ENCODE measurements at regions not wholly inside any gene's neighbourhood (a gene's known extent, or its start where the extent isn't known, plus 50 kb on each side); places are given as distances from the start of the nearest gene placed in this dataset.

GRCh38 chr21:38735626-38736206 lies 70.0 kb upstream of the ETS2 start:
- no peak for DNase-seq (ENCODE audit: extremely low read depth in 1 of 2, low read depth in 1 of 2)

GRCh38 chr21:38740090-38740489 lies 65.6 kb upstream of the ETS2 start:
- no peak for DNase-seq (ENCODE audit: extremely low read depth in 1 of 2, low read depth in 1 of 2)

DNA sequence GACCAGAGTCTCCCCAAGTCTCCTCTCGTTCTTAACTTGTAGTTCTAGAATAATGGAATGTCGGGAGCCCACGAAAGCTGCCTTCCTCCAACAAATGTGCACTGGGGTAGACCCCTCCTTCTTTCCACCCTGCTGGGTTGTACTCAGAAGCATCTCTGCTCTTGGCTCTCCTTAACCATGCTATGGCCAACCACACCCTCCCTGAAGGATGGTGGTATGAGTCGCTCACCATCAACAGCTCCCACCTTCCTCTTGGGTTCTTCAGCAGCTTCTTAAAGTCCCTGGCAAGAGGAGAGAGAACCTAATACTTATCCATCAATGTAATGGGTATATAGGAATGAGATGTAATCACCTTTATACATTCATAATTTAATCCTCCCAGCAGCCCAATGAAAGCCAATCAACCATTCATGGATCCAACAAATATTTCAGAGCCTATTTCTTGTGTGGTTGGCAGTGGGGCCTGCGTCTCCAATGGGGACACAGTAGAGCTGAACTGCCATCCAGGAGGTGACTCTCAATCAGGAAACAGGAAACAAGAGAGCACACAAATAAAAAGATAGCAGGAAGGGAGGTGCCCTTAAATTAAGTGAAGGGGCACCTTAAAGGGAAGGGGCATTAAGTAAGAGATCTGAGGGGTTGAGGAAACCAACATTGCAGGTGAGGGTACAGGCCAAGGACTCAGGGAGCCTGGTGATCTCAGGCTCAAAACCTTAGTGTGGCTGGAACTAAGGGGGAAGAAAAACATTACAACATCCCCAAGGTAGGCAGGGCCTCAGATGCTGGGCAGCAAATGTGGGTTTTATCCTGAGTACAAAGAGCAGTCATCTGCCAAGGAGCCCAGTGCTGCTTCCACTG lies 64.4 kb upstream of the ETS2 start:
- DNase-seq (ENCODE audit: extremely low read depth in 1 of 2, low read depth in 1 of 2): no peak

DNA sequence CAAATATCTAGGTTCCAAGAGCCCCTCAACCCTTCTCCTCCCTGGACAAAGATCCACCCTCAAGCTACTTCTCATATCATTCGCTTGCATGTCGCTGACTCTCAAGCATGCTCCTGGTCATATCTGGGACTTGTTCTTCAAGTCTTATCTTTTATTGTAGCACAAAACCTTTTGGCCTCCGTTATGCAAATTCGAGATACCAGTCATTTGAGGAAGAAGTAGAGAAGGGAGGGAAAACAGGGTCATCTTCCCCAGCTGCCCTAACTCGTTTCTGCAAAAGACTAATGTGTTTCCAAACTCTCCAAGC lies 63.8 kb upstream of the ETS2 start:
- no peak for DNase-seq (ENCODE audit: extremely low read depth in 1 of 2, low read depth in 1 of 2)

- DNase-seq (ENCODE audit: extremely low read depth in 1 of 2, low read depth in 1 of 2): no peak
Measured at GRCh38 chr21:38742580-38743260, 63.0 kb upstream of the ETS2 start.

DNA sequence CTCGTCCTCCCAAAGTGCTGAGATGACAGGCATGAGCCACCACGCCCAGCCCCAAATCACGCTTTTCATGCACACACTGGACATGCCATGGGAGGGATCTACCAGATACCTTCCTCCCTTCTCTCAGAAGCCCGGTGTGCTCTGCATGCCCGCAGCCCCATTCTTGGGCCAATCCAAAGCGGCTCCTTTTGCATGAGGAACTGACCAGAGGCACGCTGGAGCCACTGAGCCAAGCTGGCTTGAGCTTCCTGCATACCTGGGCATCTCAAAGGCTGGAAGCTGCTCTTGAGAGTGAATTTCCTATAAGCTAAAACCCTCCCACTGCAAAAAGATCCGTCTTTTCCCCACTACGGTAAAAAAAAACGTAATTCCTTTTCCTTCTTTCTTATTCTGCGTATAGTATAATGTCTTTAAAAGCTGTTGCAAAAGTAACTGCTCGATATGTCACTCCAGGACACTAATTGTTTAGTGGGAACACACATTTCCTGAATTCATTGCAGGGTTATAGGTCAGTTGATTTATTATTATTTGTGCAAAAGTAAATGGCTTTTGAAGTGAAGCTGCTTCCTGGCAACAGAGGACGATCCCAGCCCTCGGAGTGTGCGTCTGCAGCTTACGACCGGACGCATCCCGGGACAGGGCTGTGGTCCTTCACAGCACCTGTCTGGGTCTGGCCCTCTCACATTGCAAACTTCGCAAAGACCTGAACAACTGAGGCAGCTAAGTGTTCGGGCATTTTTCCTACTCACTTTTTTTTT lies 61.8 kb upstream of the ETS2 start:
- no peak for DNase-seq (ENCODE audit: extremely low read depth in 1 of 2, low read depth in 1 of 2)

DNA sequence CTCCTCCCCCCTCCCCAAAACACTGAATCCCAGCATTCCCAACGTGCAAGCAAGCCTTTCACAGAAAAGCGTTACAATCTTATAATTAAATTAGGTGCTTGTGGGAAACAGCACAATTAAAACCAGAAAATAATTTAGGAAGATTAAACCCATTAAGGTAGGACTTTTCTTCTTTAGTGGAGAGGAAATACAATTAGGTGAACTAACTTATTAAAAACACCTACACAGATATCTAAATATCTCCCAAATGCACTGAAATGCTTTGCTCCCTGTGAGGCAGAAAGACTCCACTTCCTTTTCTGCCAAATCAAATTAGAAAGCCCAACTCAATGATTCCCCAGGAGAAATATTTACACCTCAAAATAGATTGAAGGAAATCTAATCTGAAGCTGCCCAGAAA lies 60.9 kb upstream of the ETS2 start:
- DNase-seq (ENCODE audit: extremely low read depth in 1 of 2, low read depth in 1 of 2): no peak

DNA sequence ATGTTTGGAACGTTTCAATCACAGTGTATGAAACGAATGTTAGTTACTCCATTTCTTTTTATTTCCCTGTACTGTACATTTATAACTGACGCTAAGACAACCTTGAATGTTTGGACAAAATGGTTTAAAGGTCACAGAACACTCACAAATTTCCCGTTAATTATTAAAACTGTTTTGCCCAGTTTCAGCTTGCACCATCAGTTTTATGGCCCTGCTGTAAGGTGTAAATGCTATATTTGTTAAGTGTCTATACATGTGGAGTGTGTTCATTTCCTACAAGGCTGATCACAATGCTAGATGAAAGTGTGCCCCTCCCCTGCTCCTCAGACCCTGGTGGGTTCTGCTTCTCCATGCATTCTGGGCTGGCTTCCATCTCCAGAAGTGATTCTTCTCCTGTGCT lies 57.9 kb upstream of the ETS2 start:
- no peak for DNase-seq (ENCODE audit: extremely low read depth in 1 of 2, low read depth in 1 of 2)

DNA sequence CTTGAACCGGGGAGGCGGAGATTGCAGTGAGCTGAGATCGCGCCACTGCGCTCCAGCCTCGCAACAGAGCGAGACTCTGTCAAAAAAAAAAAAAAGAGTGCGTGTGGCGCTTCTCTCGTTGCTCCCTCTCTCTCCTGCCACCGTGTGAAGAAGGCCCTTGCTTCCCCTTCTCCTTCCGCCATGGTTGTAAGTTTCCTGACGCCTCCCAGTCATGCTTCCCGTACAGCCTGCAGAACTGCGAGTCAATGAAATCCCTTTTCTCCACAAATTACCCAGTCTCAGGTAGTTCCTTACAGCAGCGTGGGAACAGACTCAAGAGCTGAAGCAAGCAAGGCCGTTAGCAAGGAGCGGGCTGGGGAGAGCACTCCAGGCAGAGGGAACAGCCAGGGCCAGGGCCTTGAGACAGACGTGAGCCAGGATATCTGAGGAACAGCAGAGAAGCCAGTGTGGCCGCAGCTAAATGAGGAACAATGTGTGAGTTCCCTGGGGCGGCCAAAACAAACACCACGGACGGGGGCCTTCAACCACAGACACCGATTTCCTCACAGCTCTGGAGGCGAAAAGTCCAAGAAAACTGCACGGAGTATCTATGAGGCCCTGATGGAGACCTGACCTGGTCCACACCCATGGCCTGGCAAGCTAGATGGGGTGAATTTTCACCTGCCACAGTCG lies 54.2 kb upstream of the ETS2 start:
- no peak for DNase-seq (ENCODE audit: extremely low read depth in 1 of 2, low read depth in 1 of 2)

- DNase-seq (ENCODE audit: extremely low read depth in 1 of 2, low read depth in 1 of 2): no peak
Measured at GRCh38 chr21:38752051-38752505, 53.7 kb upstream of the ETS2 start.

DNA sequence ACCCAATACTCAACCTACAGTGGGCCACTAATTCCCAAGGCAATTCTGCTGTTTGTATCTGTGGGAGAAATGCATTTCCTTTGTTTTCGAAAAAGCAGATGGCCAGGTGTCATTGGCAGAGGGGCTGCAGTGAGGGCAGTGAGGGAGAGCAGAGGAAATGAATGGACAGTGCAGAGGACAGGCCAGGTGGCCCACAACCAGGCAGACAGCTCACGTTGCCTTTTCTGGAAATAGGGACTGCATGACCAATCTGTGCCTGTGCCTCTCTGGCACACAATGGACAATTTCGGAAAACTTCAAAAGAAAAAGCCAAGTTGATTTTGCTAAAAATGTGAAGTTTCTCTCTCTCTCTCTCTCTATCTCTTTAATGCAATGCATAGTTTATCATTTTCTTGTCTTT lies 52.6 kb upstream of the ETS2 start:
- DNase-seq (ENCODE audit: extremely low read depth in 1 of 2, low read depth in 1 of 2): no peak

GRCh38 chr21:38753557-38753971 lies 52.2 kb upstream of the ETS2 start:
- DNase-seq (ENCODE audit: extremely low read depth in 1 of 2, low read depth in 1 of 2): no peak

Data from stimulated activated CD8-positive, alpha-beta memory T cell treated with anti-CD3 and anti-CD28 coated beads, Interleukin-7, amount 100 ng/mL, for 48 hours (primary cell).